ENCODE measurements at regions not wholly inside any gene's neighbourhood (a gene's known extent, or its start where the extent isn't known, plus 50 kb on each side); places are given as distances from the start of the nearest gene placed in this dataset.

DNA sequence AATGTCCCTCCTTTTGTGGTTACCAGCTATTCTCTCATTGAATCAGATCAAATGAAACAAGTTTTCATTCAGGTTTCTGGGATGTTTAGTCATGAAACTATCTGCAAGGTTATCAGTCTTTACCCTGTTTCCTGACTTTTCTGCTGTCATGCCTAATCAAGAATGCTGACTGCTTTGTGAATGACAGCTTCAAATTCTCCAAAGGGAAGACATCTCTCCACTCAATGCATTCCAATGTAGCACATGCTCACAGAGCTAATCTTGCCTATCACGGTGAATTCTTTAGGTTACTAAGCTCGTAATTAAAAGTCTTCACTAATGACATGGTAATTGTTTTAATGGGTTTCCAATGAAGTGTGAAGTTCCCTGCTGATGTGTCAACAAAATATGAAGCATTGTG lies 1068.5 kb downstream of the PCDH7 start:
- TF ChIP-seq, protein P1, sequence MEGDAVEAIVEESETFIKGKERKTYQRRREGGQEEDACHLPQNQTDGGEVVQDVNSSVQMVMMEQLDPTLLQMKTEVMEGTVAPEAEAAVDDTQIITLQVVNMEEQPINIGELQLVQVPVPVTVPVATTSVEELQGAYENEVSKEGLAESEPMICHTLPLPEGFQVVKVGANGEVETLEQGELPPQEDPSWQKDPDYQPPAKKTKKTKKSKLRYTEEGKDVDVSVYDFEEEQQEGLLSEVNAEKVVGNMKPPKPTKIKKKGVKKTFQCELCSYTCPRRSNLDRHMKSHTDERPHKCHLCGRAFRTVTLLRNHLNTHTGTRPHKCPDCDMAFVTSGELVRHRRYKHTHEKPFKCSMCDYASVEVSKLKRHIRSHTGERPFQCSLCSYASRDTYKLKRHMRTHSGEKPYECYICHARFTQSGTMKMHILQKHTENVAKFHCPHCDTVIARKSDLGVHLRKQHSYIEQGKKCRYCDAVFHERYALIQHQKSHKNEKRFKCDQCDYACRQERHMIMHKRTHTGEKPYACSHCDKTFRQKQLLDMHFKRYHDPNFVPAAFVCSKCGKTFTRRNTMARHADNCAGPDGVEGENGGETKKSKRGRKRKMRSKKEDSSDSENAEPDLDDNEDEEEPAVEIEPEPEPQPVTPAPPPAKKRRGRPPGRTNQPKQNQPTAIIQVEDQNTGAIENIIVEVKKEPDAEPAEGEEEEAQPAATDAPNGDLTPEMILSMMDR (IDR thresholded peaks at IDR 0.05): no peak
- TF ChIP-seq POLR2AphosphoS5 (IDR thresholded peaks at IDR 0.05; ENCODE audit: low read depth, low read length) (no peak), TCF7L2 (IDR thresholded peaks at IDR 0.05; ENCODE audit: low read depth, low read length) (no peak)
- TF ChIP-seq, protein P2, sequence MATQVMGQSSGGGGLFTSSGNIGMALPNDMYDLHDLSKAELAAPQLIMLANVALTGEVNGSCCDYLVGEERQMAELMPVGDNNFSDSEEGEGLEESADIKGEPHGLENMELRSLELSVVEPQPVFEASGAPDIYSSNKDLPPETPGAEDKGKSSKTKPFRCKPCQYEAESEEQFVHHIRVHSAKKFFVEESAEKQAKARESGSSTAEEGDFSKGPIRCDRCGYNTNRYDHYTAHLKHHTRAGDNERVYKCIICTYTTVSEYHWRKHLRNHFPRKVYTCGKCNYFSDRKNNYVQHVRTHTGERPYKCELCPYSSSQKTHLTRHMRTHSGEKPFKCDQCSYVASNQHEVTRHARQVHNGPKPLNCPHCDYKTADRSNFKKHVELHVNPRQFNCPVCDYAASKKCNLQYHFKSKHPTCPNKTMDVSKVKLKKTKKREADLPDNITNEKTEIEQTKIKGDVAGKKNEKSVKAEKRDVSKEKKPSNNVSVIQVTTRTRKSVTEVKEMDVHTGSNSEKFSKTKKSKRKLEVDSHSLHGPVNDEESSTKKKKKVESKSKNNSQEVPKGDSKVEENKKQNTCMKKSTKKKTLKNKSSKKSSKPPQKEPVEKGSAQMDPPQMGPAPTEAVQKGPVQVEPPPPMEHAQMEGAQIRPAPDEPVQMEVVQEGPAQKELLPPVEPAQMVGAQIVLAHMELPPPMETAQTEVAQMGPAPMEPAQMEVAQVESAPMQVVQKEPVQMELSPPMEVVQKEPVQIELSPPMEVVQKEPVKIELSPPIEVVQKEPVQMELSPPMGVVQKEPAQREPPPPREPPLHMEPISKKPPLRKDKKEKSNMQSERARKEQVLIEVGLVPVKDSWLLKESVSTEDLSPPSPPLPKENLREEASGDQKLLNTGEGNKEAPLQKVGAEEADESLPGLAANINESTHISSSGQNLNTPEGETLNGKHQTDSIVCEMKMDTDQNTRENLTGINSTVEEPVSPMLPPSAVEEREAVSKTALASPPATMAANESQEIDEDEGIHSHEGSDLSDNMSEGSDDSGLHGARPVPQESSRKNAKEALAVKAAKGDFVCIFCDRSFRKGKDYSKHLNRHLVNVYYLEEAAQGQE (IDR thresholded peaks at IDR 0.05; ENCODE audit: insufficient read depth in 1 of 2, low read depth in 2 of 2, low read length in 1 of 2): no peak

Data from Panc1 (cell line).